A673 (cell line): ENCODE measurements at regions not wholly inside any gene's neighbourhood (a gene's known extent, or its start where the extent isn't known, plus 50 kb on each side); places are given as distances from the start of the nearest gene placed in this dataset.

ENCODE experiments used
- BruUV-seq: library from RNA; stranded (reverse); fragments of 400-500 nt; replicated peaks from 2 replicates; lab custom pipeline; 2021; lab: Mats Ljungman, UMichigan
- CTCF ChIA-PET: fragments of 300-600 bp; sonication (Branson Sonifier 250); formaldehyde crosslinking; loops from one replicate; lab custom pipeline; 2022; ENCODE audit warnings: antibody characterized with exemption; lab: Charles Lee
- POLR2A ChIA-PET: fragments of 300-600 bp; sonication (Branson Sonifier 250); formaldehyde crosslinking; loops from one replicate; lab custom pipeline; 2022; ENCODE audit warnings: antibody characterized with exemption; ENCODE audit not compliant: low non-redundant PET; lab: Charles Lee
- DNase-seq: peaks from one replicate; pipeline ENCODE4 v3.0.0-alpha.2; 2015; ENCODE audit warnings: low spot score
- H3K27ac ChIP-seq: fragments of 200-600 bp; sonication (generic); 2 replicates; pipeline ENCODE4 v1.5.1; 2016; ENCODE audit warnings: mixed run types, low read depth, mild to moderate bottlenecking, mixed read lengths, antibody characterized with exemption, low read length; ENCODE audit not compliant: poor library complexity, severe bottlenecking
- H3K27me3 ChIP-seq: fragments of 200-600 bp; sonication (generic); replicated peaks from 2 replicates; pipeline ENCODE4 v1.6.1; 2017; ENCODE audit warnings: mixed run types, low read depth, mild to moderate bottlenecking, mixed read lengths, antibody characterized with exemption, low read length; ENCODE audit not compliant: insufficient read depth, poor library complexity
- H3K36me3 ChIP-seq: fragments of 200-600 bp; sonication (generic); 2 replicates; pipeline ENCODE4 v1.6.1; 2016; ENCODE audit warnings: mixed run types, mild to moderate bottlenecking, mixed read lengths, antibody characterized with exemption, low read length; ENCODE audit not compliant: insufficient read depth, poor library complexity, severe bottlenecking
- H3K4me1 ChIP-seq: fragments of 200-600 bp; sonication (generic); 2 replicates; pipeline ENCODE4 v1.6.1; 2017; ENCODE audit warnings: mixed run types, mild to moderate bottlenecking, mixed read lengths, antibody characterized with exemption, low read length; ENCODE audit not compliant: insufficient read depth, poor library complexity, severe bottlenecking
- H3K4me3 ChIP-seq: fragments of 200-600 bp; sonication (generic); 2 replicates; pipeline ENCODE4 v1.5.1; 2016; ENCODE audit warnings: low read depth, mixed run types, mild to moderate bottlenecking, mixed read lengths, low read length; ENCODE audit not compliant: poor library complexity, severe bottlenecking
- H3K9me3 ChIP-seq: fragments of 200-600 bp; sonication (generic); 2 replicates; pipeline ENCODE4 v1.6.1; 2016; ENCODE audit warnings: mixed run types, low read depth, mild to moderate bottlenecking, mixed read lengths, antibody characterized with exemption, low read length; ENCODE audit not compliant: poor library complexity, severe bottlenecking
- CTCF ChIP-seq: fragments of 300-800, 200-600 bp; sonication (generic); conservative IDR thresholded peaks from 2 replicates; pipeline ENCODE4 v1.5.1; 2017; ENCODE audit warnings: low read depth, mild to moderate bottlenecking, antibody characterized with exemption, low read length, moderate library complexity, mixed read lengths
- EZH2 ChIP-seq: fragments of 200-600 bp; sonication (generic); IDR thresholded peaks from 2 replicates; pipeline ENCODE4 v1.6.1; 2017; ENCODE audit warnings: borderline replicate concordance, low read depth, mild to moderate bottlenecking, mixed read lengths, antibody characterized with exemption, low read length; ENCODE audit not compliant: poor library complexity, severe bottlenecking
- intact Hi-C: fragments of 100-400 bp; cut with micrococcal nuclease; formaldehyde crosslinking; loops from one replicate; pipeline ENCODE4 v1.10.0; 2022; ENCODE audit not compliant: unreplicated experiment

GRCh38 chr5:162638849-162639248 lies 571.3 kb downstream of the GABRG2 start:
- no TSS peak for BruUV-seq
- Histone ChIP-seq H3K27ac (no peak overlapping the region), H3K4me3 (no peak overlapping the region), H3K4me1 (no peaks in the 10 kb centered on the region), H3K9me3 (no peaks in the 10 kb centered on the region), H3K27me3 (no peaks in the 10 kb centered on the region), H3K36me3 (no peaks in the 10 kb centered on the region)
- intact Hi-C loops: no loop called here
- POLR2A ChIA-PET: no interaction called here
- TF ChIP-seq EZH2 (no peak), CTCF (no peak)
- CTCF ChIA-PET: no interaction called here
- no peak for DNase-seq

- DNase-seq: no peak
- Histone ChIP-seq H3K36me3 (no peaks in the 10 kb centered on the region), H3K27me3 (no peaks in the 10 kb centered on the region), H3K4me3 (no peak overlapping the region), H3K4me1 (no peaks in the 10 kb centered on the region), H3K27ac (no peak overlapping the region), H3K9me3 (no peaks in the 10 kb centered on the region)
- BruUV-seq: no TSS peak
- CTCF ChIA-PET: no interaction called here
- TF ChIP-seq EZH2: no peak
- TF ChIP-seq CTCF: no peak
- POLR2A ChIA-PET: no interaction called here
- intact Hi-C loops: no loop called here
Measured at GRCh38 chr5:162641142-162641813, 573.7 kb downstream of the GABRG2 start.

GRCh38 chr5:162654661-162655405 lies 587.3 kb downstream of the GABRG2 start:
- Histone ChIP-seq H3K4me3 (no peak overlapping the region), H3K27me3 (no peaks in the 10 kb centered on the region), H3K27ac (no peak overlapping the region), H3K4me1 (no peaks in the 10 kb centered on the region), H3K36me3 (no peaks in the 10 kb centered on the region), H3K9me3 (no peaks in the 10 kb centered on the region)
- POLR2A ChIA-PET: no interaction called here
- CTCF ChIA-PET: no interaction called here
- DNase-seq: no peak
- no peak for TF ChIP-seq CTCF
- no peak for TF ChIP-seq EZH2
- no TSS peak for BruUV-seq
- intact Hi-C loops: no loop called here
